ENCODE measurements at regions not wholly inside any gene's neighbourhood (a gene's known extent, or its start where the extent isn't known, plus 50 kb on each side); places are given as distances from the start of the nearest gene placed in this dataset.

DNA sequence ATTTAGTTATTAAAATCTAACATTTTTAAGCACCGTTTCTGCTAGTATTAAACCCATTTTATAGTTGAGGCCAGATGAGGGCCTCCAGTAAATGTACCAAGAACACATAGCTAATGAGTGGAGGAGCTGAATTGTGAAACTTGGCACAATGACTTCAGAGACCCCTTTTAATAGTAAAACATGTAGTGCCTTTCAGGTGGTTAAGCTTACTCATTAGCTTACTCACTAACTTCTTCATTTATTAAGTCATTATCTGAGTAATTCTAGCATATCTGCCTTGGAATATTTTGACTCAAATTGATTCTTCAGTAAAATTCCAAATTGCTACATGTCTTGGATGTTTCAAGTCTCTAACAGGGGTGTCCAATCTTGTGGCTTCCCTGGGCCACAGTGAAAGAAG is 735.2 kb downstream of the LIG4 start:
- TF ChIP-seq, protein P1, sequence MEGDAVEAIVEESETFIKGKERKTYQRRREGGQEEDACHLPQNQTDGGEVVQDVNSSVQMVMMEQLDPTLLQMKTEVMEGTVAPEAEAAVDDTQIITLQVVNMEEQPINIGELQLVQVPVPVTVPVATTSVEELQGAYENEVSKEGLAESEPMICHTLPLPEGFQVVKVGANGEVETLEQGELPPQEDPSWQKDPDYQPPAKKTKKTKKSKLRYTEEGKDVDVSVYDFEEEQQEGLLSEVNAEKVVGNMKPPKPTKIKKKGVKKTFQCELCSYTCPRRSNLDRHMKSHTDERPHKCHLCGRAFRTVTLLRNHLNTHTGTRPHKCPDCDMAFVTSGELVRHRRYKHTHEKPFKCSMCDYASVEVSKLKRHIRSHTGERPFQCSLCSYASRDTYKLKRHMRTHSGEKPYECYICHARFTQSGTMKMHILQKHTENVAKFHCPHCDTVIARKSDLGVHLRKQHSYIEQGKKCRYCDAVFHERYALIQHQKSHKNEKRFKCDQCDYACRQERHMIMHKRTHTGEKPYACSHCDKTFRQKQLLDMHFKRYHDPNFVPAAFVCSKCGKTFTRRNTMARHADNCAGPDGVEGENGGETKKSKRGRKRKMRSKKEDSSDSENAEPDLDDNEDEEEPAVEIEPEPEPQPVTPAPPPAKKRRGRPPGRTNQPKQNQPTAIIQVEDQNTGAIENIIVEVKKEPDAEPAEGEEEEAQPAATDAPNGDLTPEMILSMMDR (conservative IDR thresholded peaks at IDR 0.05): no peak
- H3K27ac ChIP-seq: no peak overlapping the region

DNA sequence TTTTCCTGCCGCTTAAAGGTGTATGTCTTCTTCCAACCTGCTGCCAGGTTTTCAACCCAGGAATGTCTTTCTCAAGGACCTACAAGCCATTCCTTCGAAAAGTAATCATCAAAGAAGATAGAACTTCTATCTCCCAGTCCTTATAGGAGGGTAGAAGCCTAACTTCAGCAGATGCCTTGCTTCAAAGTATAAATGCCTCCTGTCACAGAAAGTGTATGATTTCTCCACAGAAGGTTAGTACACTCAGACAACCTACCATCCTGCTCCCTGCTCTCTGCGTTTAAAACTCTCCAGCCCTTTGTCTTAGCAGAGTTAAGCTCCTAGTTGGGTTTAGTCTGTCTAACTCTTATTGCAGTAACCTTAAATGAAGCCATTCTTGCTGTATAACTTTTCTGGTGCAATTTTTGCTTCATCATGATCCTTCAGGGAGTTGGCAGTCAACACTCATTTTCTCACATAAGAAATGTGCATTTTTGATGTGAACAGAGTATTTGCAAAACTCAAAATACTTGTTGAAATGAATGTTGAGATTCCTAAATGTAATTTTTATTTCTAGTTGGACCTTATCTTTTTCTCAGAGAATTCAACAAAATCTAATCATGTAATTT is 737.5 kb downstream of the LIG4 start:
- TF ChIP-seq, protein P1 (conservative IDR thresholded peaks at IDR 0.05): no peak
- no peak overlapping the region for H3K27ac ChIP-seq

DNA sequence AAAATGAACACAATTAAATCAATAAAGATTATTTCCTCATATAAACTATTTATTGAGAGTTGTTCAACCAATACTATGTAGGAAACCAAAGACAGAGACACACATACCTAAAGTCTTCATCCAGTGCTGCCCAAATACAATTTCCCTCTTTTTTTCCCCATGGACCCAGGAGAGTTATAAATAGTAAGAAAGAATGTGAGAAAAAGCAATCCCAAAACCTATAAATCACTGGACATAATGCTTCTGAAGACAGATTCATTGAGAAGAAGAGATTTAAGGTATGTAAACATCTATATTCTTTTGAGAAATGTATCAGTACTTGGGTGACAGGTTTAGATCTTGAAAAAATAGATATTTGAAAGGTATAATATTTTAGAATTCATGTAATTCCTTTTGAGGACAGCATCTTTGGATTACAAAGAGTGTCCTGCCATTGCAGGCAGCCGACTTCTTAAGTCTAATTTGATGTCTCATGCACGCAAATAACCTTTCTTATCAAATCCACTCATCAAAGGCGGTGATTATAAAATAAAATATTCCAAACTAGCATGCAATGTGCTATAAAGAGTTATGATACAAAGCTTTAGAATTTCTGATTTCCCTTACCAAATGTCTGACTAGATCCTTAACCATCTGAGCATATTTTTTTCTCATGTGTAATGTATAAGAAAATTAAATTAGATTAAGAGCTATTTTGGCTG is 739.4 kb downstream of the LIG4 start:
- no peak overlapping the region for H3K27ac ChIP-seq
- TF ChIP-seq, protein P1 (conservative IDR thresholded peaks at IDR 0.05): no peak

DNA sequence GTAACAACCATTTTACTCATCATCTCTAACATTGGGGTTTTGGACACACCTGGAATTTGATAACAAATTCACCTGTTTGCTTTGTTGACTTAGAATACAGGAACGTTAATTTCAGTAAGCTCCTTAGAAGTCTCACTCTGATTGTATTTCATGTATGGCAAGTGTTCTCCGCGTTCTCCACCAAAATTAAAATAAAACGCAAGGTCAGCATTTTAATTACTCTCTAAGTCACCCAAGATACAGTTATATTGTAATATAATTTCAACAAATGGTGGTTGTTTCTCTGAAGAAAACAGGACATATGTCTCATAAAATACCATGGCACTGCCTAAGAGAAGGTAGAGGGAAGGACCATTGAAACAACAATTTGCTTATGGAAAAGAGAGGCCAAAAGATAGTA is 742.1 kb downstream of the LIG4 start:
- TF ChIP-seq, protein P1 (conservative IDR thresholded peaks at IDR 0.05): no peak
- no peak overlapping the region for H3K27ac ChIP-seq

DNA sequence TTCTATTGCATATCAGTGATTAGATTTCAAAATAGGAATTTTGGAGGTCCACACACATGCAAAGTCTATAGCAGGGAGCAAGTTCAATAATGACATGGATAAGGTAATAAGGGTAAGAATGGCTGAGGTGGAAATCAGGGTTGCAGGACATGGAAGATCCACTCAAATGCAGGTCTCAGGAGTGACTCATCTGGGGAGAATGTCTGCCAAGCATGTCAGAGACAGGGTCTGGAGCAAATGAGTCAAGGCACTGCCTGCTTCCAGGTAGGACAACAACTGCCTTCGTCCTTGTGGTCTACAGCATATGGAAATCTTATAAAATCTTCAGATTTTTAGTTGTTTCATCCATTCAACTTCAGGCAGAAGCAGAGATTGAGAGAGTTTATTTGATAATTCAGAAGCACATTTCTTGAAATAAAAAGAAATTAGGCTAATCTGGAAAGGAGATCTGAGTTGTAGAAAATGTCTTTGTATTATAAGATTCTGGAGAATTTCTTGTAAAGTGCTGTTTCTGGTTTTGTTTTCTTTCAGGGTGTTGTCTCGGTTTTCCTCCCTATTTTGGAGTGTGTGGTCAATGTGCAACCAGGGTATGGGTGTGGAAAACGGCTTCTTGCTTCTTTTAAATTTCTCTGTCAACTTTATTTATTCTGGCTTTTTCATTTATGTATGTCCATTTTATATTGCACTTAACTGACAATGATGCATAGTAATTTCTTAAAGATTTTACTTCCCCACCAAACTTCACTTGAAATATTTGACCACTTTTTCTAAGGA is 748.8 kb downstream of the LIG4 start:
- TF ChIP-seq, protein P1 (conservative IDR thresholded peaks at IDR 0.05): no peak
- no peak overlapping the region for H3K27ac ChIP-seq

DNA sequence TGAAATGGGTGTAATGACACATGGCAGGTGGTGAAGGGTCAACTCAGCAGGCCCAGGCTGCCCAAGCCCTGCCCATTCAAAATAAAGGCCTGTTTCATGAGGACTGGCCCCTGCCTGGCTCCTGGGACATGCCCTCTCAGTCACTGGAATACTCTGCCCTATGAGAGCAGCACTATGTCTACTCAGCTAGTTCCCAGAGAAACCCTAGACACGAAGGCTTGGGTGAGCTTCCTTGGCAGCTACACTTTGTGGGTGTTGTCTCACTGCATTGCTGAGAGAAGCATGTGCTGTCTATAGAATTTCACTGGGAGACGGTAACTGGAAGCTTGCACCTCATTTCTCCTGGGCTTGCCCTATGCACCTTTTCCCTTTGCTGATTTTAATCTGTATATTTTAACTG is 752.8 kb downstream of the LIG4 start:
- no peak overlapping the region for H3K27ac ChIP-seq
- TF ChIP-seq, protein P1 (conservative IDR thresholded peaks at IDR 0.05): no peak

DNA sequence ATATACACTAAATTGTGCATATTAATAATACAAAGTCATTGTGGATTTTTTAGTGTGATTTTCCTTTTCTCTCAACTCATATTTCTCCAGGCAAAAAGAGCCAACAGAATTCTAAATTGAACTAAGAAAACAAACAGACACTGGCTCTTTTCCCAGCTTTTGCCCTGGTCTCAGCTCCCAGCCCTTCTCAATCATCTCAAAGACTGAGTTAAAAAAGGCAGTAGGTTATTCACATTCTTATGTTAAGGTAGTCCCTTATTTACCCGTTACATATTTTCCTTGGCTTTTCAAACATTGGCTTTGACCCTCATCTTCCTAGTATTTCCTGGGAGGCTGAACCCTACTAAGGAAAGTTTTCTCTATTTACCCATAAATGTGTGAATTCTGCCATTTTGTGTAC is 753.6 kb downstream of the LIG4 start:
- TF ChIP-seq, protein P1 (conservative IDR thresholded peaks at IDR 0.05): no peak

More for the DNA sequence above, 753.6 kb downstream of the LIG4 start:
- no peak overlapping the region for H3K27ac ChIP-seq

Measured in VCaP (cell line).